ENCODE measurements at regions not wholly inside any gene's neighbourhood (a gene's known extent, or its start where the extent isn't known, plus 50 kb on each side); places are given as distances from the start of the nearest gene placed in this dataset.
"Not testable (repeated sequence)": the region's sequence is repeated elsewhere in the genome, so short reads cannot be mapped to it uniquely, and the experiment has no call there.

DNA sequence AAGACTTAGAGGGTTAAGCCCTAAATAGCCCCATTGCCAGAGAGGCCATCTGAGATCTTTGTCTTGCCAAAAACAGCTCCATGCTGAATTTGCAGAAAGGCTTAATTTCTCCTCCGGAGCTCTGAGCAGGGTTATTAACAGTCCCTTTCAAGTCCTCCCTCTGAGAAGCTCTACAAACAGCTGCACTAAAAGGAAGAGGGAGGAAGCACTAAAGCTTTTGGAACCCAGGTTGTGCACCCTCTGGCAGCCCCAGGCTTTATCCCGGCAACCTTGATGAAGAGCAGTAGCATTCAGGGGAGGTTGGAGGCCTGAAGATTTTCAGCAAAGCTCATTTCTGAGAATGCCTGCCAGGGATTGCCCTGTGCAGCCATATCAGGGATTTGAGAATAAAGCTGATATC lies 554.7 kb downstream of the RBFOX1 start:
- intact Hi-C loops (cut with DNase I) = no loop called here
- TF ChIP-seq, protein P1, sequence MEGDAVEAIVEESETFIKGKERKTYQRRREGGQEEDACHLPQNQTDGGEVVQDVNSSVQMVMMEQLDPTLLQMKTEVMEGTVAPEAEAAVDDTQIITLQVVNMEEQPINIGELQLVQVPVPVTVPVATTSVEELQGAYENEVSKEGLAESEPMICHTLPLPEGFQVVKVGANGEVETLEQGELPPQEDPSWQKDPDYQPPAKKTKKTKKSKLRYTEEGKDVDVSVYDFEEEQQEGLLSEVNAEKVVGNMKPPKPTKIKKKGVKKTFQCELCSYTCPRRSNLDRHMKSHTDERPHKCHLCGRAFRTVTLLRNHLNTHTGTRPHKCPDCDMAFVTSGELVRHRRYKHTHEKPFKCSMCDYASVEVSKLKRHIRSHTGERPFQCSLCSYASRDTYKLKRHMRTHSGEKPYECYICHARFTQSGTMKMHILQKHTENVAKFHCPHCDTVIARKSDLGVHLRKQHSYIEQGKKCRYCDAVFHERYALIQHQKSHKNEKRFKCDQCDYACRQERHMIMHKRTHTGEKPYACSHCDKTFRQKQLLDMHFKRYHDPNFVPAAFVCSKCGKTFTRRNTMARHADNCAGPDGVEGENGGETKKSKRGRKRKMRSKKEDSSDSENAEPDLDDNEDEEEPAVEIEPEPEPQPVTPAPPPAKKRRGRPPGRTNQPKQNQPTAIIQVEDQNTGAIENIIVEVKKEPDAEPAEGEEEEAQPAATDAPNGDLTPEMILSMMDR (IDR thresholded peaks at IDR 0.05) = no peak
- DNase-seq (no peak), ATAC-seq (no peak)
- Histone ChIP-seq H3K4me1 (no peaks in the 10 kb centered on the region), H3K27me3 (no peaks in the 10 kb centered on the region), H3K9me3 (no peaks in the 10 kb centered on the region), H3K4me3 (no peak overlapping the region), H3K27ac (no peak overlapping the region), H3K36me3 (no peaks in the 10 kb centered on the region)

DNA sequence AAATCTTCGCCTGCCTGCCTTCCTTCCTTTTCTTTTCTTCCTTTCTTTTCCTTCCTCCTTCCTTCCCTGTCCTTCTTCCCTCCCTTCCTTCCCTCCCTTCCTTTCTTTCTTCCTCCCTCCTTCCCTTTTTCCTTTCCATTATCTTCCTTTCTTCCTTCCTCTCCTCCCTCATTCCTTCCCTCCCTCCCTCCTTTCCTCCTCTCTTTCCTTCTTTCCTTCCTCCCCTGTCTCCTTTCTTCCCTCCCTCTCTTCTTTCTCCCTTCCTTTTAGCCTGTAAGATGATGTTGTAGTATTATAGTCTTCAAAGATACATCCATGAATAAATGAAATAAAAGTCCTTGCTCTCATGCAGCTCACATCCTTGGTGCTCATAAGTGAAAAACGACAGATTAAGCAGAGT lies 539.3 kb downstream of the RBFOX1 start:
- no peaks in the 10 kb centered on the region for H3K27me3 ChIP-seq
- TF ChIP-seq, protein P1 (IDR thresholded peaks at IDR 0.05) = no peak
- no peaks in the 10 kb centered on the region for H3K36me3 ChIP-seq
- no peak overlapping the region for H3K27ac ChIP-seq
- ATAC-seq (no peak), DNase-seq (no peak)
- no peaks in the 10 kb centered on the region for H3K4me1 ChIP-seq
- H3K9me3 ChIP-seq = no peaks in the 10 kb centered on the region
- intact Hi-C loops (cut with DNase I) = no loop called here
- H3K4me3 ChIP-seq = no peak overlapping the region

DNA sequence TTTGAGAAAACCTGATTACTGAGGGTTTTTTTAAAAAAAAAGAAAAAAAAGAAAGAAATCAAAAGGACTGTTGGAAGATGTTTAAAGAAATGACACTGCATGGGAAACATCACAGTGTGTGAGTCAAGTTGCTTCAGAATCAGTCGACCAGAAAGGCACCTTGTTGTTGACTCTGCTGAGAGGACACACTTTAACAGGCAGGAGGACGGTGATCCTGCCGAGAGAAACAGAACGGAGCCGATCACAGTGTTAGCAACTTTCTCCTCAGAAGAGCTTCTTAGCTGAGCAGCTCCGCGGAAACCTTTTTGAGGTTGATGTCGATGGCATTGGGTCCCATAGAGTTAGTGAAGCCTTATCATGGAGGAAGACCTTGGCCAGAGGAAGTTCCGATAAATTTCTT lies 538.7 kb downstream of the RBFOX1 start:
- H3K4me1 ChIP-seq = no peaks in the 10 kb centered on the region
- no peaks in the 10 kb centered on the region for H3K36me3 ChIP-seq
- H3K4me3 ChIP-seq = no peak overlapping the region
- ATAC-seq = no peak
- no peak for DNase-seq
- intact Hi-C loops (cut with DNase I) = no loop called here
- H3K9me3 ChIP-seq = no peaks in the 10 kb centered on the region
- H3K27me3 ChIP-seq = no peaks in the 10 kb centered on the region
- TF ChIP-seq, protein P1 (IDR thresholded peaks at IDR 0.05) = no peak
- no peak overlapping the region for H3K27ac ChIP-seq

DNA sequence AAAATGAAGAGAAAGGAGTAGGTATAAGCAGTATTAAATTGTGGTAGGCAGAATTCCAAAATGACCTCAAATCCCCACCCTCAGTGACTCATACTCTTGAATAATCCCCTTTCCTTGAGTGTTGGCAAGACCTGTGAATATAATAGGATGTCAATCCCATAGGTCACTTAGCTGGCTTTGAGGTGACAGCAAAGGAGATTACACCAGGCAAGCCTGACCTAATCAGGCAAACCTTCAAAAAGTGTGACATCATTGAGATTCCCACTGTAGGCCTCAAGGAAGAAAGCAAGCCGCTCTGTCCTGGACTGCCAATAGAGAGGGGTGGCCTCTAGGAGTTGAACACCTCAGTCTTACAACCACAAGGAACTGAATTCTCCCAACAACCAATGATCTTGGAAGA lies 535.2 kb downstream of the RBFOX1 start:
- intact Hi-C loops (cut with DNase I) = no loop called here
- H3K27me3 ChIP-seq = no peaks in the 10 kb centered on the region
- H3K4me3 ChIP-seq = no peak overlapping the region
- ATAC-seq (no peak), DNase-seq (no peak)
- no peaks in the 10 kb centered on the region for H3K4me1 ChIP-seq
- H3K36me3 ChIP-seq = no peaks in the 10 kb centered on the region
- H3K9me3 ChIP-seq = no peaks in the 10 kb centered on the region
- H3K27ac ChIP-seq = no peak overlapping the region
- TF ChIP-seq, protein P1 (IDR thresholded peaks at IDR 0.05) = no peak

DNA sequence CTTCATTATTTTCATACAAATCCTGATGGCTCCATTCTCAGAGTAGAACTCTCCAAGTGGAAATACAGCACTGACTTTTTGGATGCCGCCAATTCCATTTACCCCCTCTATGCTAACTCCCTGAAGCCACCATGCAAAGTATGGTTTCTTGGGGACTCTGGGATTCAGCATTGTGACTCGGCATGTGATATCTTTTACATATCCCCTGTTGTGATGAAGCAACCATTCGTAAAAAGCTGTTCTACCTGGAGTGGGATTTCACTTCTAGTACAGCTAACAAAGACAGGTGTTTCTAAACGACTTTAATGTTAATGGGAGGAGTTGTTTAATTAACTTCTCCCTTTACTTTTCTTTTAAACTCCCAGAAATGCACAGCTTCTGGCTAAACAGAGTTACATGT lies 533.5 kb downstream of the RBFOX1 start:
- intact Hi-C loops (cut with DNase I) = no loop called here
- Histone ChIP-seq H3K27ac (no peak overlapping the region), H3K4me1 (no peaks in the 10 kb centered on the region), H3K36me3 (no peaks in the 10 kb centered on the region), H3K4me3 (no peak overlapping the region), H3K27me3 (no peaks in the 10 kb centered on the region), H3K9me3 (no peaks in the 10 kb centered on the region)
- TF ChIP-seq, protein P1 (IDR thresholded peaks at IDR 0.05) = no peak
- DNase-seq (no peak), ATAC-seq (no peak)

DNA sequence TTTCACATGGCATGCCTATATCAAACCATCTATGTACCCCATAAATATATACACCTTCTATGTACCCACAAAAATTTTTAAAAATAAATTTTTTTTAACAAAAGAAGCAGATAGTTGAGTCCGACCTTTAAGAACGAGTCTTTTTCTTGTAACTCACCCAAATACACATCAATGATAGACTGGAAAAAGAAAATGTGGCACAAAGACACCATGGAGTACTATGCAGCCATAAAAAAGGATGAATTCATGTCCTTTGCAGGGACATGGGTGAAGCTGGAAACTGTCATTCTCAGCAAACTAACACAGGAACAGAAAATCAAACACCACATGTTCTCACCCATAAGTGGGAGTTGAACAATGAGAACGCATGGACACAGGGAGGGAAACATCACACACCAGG lies 532.7 kb downstream of the RBFOX1 start:
- H3K27ac ChIP-seq; H3K4me1 ChIP-seq; ATAC-seq; H3K9me3 ChIP-seq; H3K4me3 ChIP-seq; intact Hi-C loops (cut with DNase I); H3K27me3 ChIP-seq; H3K36me3 ChIP-seq; DNase-seq: not testable (repeated sequence)

All from upper lobe of right lung (tissue), 1 donor.